Ovary (tissue), 7 donors: ENCODE measurements at regions not wholly inside any gene's neighbourhood (a gene's known extent, or its start where the extent isn't known, plus 50 kb on each side); places are given as distances from the start of the nearest gene placed in this dataset.
"Not testable (repeated sequence)": the region's sequence is repeated elsewhere in the genome, so short reads cannot be mapped to it uniquely, and the experiment has no call there.

ENCODE experiments used
- DNase-seq, 5 donors: peaks; one replicate each; pipeline ENCODE4 v3.0.0-alpha.2; 2019 to 2020
- H3K27ac ChIP-seq, 2 donors: fragments of 200-600 bp; one replicate each; pipeline versions ENCODE4 v1.5.1 to v1.8.0; 2019 to 2022
- H3K27me3 ChIP-seq: fragments of 200-600 bp; one replicate; pipeline ENCODE4 v1.8.0; 2022
- H3K36me3 ChIP-seq: fragments of 200-600 bp; sonication (generic); one replicate; pipeline ENCODE4 v1.5.1; 2019
- H3K4me1 ChIP-seq: one replicate; pipeline ENCODE4 v1.8.1; 2013; ENCODE audit warnings: mild to moderate bottlenecking, moderate library complexity; ENCODE audit not compliant: insufficient read depth
- H3K4me3 ChIP-seq: fragments of 200-600 bp; sonication (generic); one replicate; pipeline ENCODE4 v1.5.1; 2017
- H3K9me3 ChIP-seq, 2 donors: fragments of 200-600 bp in 1 of 2; sonication (generic) in 1 of 2; one replicate each; pipeline versions ENCODE4 v1.5.1 to v1.8.1; 2013 to 2019; ENCODE audit warnings: mild to moderate bottlenecking in 1 of 2, moderate library complexity in 1 of 2
- CTCF ChIP-seq, 3 donors: fragments of 450-650 bp in 2 of 3; fragments of 200-600 bp in 1 of 3; IDR thresholded peaks; one replicate each; pipeline versions ENCODE4 v1.5.1 to v1.8.0; 2016 to 2022; ENCODE audit warnings: antibody characterized with exemption in 3 of 3, mild to moderate bottlenecking in 1 of 3
- EP300 ChIP-seq: sonication (generic); formaldehyde crosslinking; IDR thresholded peaks from one replicate; pipeline ENCODE4 v1.6.1; 2017; ENCODE audit warnings: antibody characterized with exemption
- POLR2A ChIP-seq: fragments of 450-650 bp; IDR thresholded peaks from one replicate; pipeline ENCODE4 v1.6.1; 2017; ENCODE audit warnings: antibody characterized with exemption, mild to moderate bottlenecking, moderate library complexity
- WGBS, 3 donors: extraction: QIAGEN DNeasy Blood & Tissue Kit in 1 of 3; methylation state at CpG; one replicate each; pipeline versions ENCODE4 v1.1.5 to v1.1.7; 2013 to 2017; 5-methylcytosine and 5-hydroxymethylcytosine counted together
- intact Hi-C, 4 donors: fragments of 100-400 bp; cut with DNase I; formaldehyde crosslinking; loops; one replicate each; pipeline versions ENCODE4 v1.11.0 to v1.15.1; 2022 to 2023
- donor health status: DM: no; HTN: no; CAD: no; lungs with moderate emphysema.
- donor health status: DM: no; HTN: no; CAD: no.
- donor health status: Bipolar disorder and iron deficiency.
- donor health status: DM: no; HTN: no; CAD: no.
- donor health status: DM: yes; HTN: yes; CAD: no.

GRCh38 chr4:77453911-77454310, 151.7 kb upstream of the CXCL13 start:
- TF ChIP-seq EP300, result no peak
- no peak for TF ChIP-seq CTCF (IDR thresholded peaks at IDR 0.05)
- no peak for TF ChIP-seq POLR2A
- Histone ChIP-seq H3K27ac (no peak overlapping the region), H3K4me3 (no peak overlapping the region), H3K36me3 (no peaks in the 10 kb centered on the region), H3K4me1 (no peaks in the 10 kb centered on the region), H3K9me3 (no peaks in the 10 kb centered on the region), H3K27me3 (no peaks in the 10 kb centered on the region)
- 17 to 34% (median 27%) methylated on average over 1 of the region's 1 CpG for WGBS, 3 donors
- intact Hi-C loops, result no loop called here
- no peak for DNase-seq

GRCh38 chr4:77454858-77455257, 150.8 kb upstream of the CXCL13 start:
- WGBS, 3 donors, result 2 to 9% (median 6%) methylated on average over 1 of the region's 1 CpG
- no peak for TF ChIP-seq POLR2A
- no peak for TF ChIP-seq CTCF (IDR thresholded peaks at IDR 0.05)
- no peak for TF ChIP-seq EP300
- intact Hi-C loops, result no loop called here
- Histone ChIP-seq H3K4me3 (no peak overlapping the region), H3K9me3 (no peaks in the 10 kb centered on the region), H3K27me3 (no peaks in the 10 kb centered on the region), H3K4me1 (no peaks in the 10 kb centered on the region), H3K27ac (no peak overlapping the region), H3K36me3 (no peaks in the 10 kb centered on the region)
- DNase-seq, result no peak

- H3K9me3 ChIP-seq, DNase-seq, intact Hi-C loops, H3K4me3 ChIP-seq, H3K36me3 ChIP-seq, H3K27me3 ChIP-seq, H3K4me1 ChIP-seq, H3K27ac ChIP-seq: not testable (repeated sequence)
- 87 to 93% (median 90%) methylated on average over 2 of the region's 2 CpGs for WGBS, 3 donors
Observed at GRCh38 chr4:77464100-77464499, 141.5 kb upstream of the CXCL13 start.

- no peak overlapping the region for H3K27ac ChIP-seq
- peaks cover 0 to 5% of the 10 kb centered on the region in 2 donors for H3K9me3 ChIP-seq
- DNase-seq, result no peak
- no peaks in the 10 kb centered on the region for H3K27me3 ChIP-seq
- no peaks in the 10 kb centered on the region for H3K36me3 ChIP-seq
- TF ChIP-seq POLR2A (no peak), CTCF (IDR thresholded peaks at IDR 0.05) (no peak), EP300 (no peak)
- WGBS, 3 donors, result 88 to 91% (median 90%) methylated on average over 2 of the region's 2 CpGs
- intact Hi-C loops, result no loop called here
- H3K4me1 ChIP-seq, result no peaks in the 10 kb centered on the region
- no peak overlapping the region for H3K4me3 ChIP-seq
Observed at GRCh38 chr4:77465271-77465670, 140.3 kb upstream of the CXCL13 start.

- peaks cover 0 to 5% of the 10 kb centered on the region in 2 donors for H3K9me3 ChIP-seq
- H3K27ac ChIP-seq, result no peak overlapping the region
- H3K4me3 ChIP-seq, result no peak overlapping the region
- intact Hi-C loops, result no loop called here
- no peak for TF ChIP-seq POLR2A
- no peak for TF ChIP-seq EP300
- no peak for TF ChIP-seq CTCF (IDR thresholded peaks at IDR 0.05)
- H3K4me1 ChIP-seq, result no peaks in the 10 kb centered on the region
- H3K27me3 ChIP-seq, result no peaks in the 10 kb centered on the region
- H3K36me3 ChIP-seq, result no peaks in the 10 kb centered on the region
- DNase-seq, result no peak
- WGBS, 3 donors, result 89 to 93% (median 90%) methylated on average over 8 of the region's 8 CpGs
Observed at GRCh38 chr4:77466430-77466829, 139.2 kb upstream of the CXCL13 start.
